OCI-LY7 (cell line): ENCODE measurements at regions not wholly inside any gene's neighbourhood (a gene's known extent, or its start where the extent isn't known, plus 50 kb on each side); places are given as distances from the start of the nearest gene placed in this dataset.

Experiments
- BruUV-seq: library from RNA; stranded (reverse); fragments of 400-500 nt; replicated peaks from 2 replicates; lab custom pipeline; 2021; lab: Mats Ljungman, UMichigan
- CTCF ChIA-PET: fragments of 300-600 bp; sonication (Branson Sonifier 250); formaldehyde crosslinking; loops from one replicate; lab custom pipeline; 2022; ENCODE audit warnings: antibody characterized with exemption; ENCODE audit not compliant: unreplicated experiment; lab: Charles Lee
- POLR2A ChIA-PET: fragments of 300-600 bp; sonication (Branson Sonifier 250); formaldehyde crosslinking; loops from one replicate; lab custom pipeline; 2022; ENCODE audit warnings: antibody characterized with exemption; lab: Charles Lee
- DNase-seq: peaks from one replicate; pipeline ENCODE4 v3.0.0-alpha.2; 2015; ENCODE audit warnings: low spot score
- H2AFZ ChIP-seq: fragments of 200-600 bp; sonication (generic), shearing (Covaris generic); 2 replicates; pipeline ENCODE4 v1.6.1; 2014; ENCODE audit warnings: mild to moderate bottlenecking, antibody characterized with exemption, low read length, moderate library complexity
- H3K27ac ChIP-seq: fragments of 200-600 bp; sonication (generic); 2 replicates; pipeline ENCODE4 v1.5.1; 2014; ENCODE audit warnings: mixed run types, low read depth, mild to moderate bottlenecking, moderate library complexity, low read length, inconsistent platforms; ENCODE audit not compliant: poor library complexity, severe bottlenecking
- H3K36me3 ChIP-seq: fragments of 200-600 bp; sonication (generic); 2 replicates; pipeline ENCODE4 v1.6.1; 2014; ENCODE audit warnings: mild to moderate bottlenecking, antibody characterized with exemption, low read length, moderate library complexity, mixed read lengths; ENCODE audit not compliant: insufficient read depth
- H3K4me1 ChIP-seq: fragments of 200-600 bp; sonication (generic); 2 replicates; pipeline ENCODE4 v1.5.1; 2014; ENCODE audit warnings: mild to moderate bottlenecking, low read length; ENCODE audit not compliant: insufficient read depth, poor library complexity, severe bottlenecking
- H3K4me2 ChIP-seq: fragments of 200-600 bp; sonication (generic); 2 replicates; pipeline ENCODE4 v1.6.1; 2014; ENCODE audit warnings: mild to moderate bottlenecking, low read length
- H3K4me3 ChIP-seq: fragments of 200-600 bp; sonication (generic); 2 replicates; pipeline ENCODE4 v1.5.1; 2014; ENCODE audit warnings: mild to moderate bottlenecking, low read depth, low read length; ENCODE audit not compliant: poor library complexity, severe bottlenecking
- H3K79me2 ChIP-seq: fragments of 200-600 bp; sonication (generic); 2 replicates; pipeline ENCODE4 v1.6.1; 2016; ENCODE audit warnings: low read depth, mild to moderate bottlenecking, low read length, moderate library complexity, mixed read lengths; ENCODE audit not compliant: insufficient read depth
- H3K9me2 ChIP-seq: fragments of 200-600 bp; sonication (generic); 2 replicates; pipeline ENCODE4 v1.6.1; 2016; ENCODE audit warnings: mild to moderate bottlenecking, low read length, mixed read lengths; ENCODE audit not compliant: insufficient read depth
- H3K9me3 ChIP-seq: fragments of 200-600 bp; sonication (generic); 2 replicates; pipeline ENCODE4 v1.6.1; 2014; ENCODE audit warnings: mild to moderate bottlenecking, mixed run types, low read length, mixed read lengths
- H4K20me1 ChIP-seq: fragments of 200-600 bp; sonication (generic); 2 replicates; pipeline ENCODE4 v1.6.1; 2014; ENCODE audit warnings: mild to moderate bottlenecking, antibody characterized with exemption, low read length, moderate library complexity, mixed read lengths; ENCODE audit not compliant: insufficient read depth
- EZH2phosphoT487 ChIP-seq: fragments of 200-600 bp; sonication (generic); IDR thresholded peaks from 2 replicates; pipeline ENCODE4 v1.6.1; 2018; ENCODE audit warnings: low read depth, borderline replicate concordance, mild to moderate bottlenecking, mixed run types, antibody characterized with exemption, low read length, moderate library complexity, mixed read lengths
- intact Hi-C: fragments of 100-400 bp; cut with micrococcal nuclease; formaldehyde crosslinking; loops from one replicate; pipeline ENCODE4 v1.10.0; 2022; ENCODE audit not compliant: unreplicated experiment
- TF ChIP-seq, protein P1 (sequence below): fragments of 200-600 bp; sonication (generic); conservative IDR thresholded peaks from 2 replicates; pipeline ENCODE4 v1.5.1; 2014; ENCODE audit warnings: mild to moderate bottlenecking, antibody characterized with exemption, low read length, moderate library complexity, mixed read lengths

DNA sequence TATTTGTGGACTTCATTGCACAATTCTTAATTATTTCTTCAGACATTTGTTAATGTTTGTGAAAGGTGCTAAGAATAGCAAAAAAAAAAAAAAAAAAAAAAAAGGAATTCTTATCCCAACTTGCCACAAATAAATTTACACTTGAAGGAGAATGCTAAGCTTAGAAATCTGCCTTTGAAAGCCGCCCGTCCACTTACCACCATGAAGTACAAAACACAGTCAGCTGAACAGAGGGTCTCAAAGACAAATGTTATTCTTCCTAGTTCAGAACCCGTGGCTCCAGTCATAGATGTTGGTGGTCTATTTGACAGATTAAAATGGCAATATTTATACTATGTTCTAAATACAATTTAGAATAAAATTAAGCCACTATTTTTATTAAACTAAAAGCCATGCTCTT, 141.2 kb downstream of the ELAPOR2 start:
- no peak for DNase-seq
- no peaks in the 10 kb centered on the region for H3K36me3 ChIP-seq
- H3K9me2 ChIP-seq, result no peaks in the 10 kb centered on the region
- H3K4me3 ChIP-seq, result no peak overlapping the region
- intact Hi-C loops, result loop anchor here (5.0 kb wide), 1 partner anchor 499 kb away; no protein-coding TSS in a partner anchor
- 0 out of 2 replicates have a peak, but pooled peaks cover 4% of the 10 kb centered on the region for H4K20me1 ChIP-seq
- H3K4me1 ChIP-seq, result no peaks in the 10 kb centered on the region
- TF ChIP-seq, protein P1, sequence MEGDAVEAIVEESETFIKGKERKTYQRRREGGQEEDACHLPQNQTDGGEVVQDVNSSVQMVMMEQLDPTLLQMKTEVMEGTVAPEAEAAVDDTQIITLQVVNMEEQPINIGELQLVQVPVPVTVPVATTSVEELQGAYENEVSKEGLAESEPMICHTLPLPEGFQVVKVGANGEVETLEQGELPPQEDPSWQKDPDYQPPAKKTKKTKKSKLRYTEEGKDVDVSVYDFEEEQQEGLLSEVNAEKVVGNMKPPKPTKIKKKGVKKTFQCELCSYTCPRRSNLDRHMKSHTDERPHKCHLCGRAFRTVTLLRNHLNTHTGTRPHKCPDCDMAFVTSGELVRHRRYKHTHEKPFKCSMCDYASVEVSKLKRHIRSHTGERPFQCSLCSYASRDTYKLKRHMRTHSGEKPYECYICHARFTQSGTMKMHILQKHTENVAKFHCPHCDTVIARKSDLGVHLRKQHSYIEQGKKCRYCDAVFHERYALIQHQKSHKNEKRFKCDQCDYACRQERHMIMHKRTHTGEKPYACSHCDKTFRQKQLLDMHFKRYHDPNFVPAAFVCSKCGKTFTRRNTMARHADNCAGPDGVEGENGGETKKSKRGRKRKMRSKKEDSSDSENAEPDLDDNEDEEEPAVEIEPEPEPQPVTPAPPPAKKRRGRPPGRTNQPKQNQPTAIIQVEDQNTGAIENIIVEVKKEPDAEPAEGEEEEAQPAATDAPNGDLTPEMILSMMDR, result no peak
- TF ChIP-seq EZH2phosphoT487, result no peak
- H3K27ac ChIP-seq, result no peak overlapping the region
- H3K9me3 ChIP-seq, result no peaks in the 10 kb centered on the region
- H2AFZ ChIP-seq, result no peak overlapping the region
- no peaks in the 10 kb centered on the region for H3K79me2 ChIP-seq
- no TSS peak for BruUV-seq
- POLR2A ChIA-PET, result interaction anchor here (0.6 to 1.3 kb wide), 8 partner anchors 13 to 703 kb away, joined by 3 to 7 read pairs (median 4); no protein-coding TSS in a partner anchor
- CTCF ChIA-PET, result interaction anchor here (1.1 kb wide), 1 partner anchor 9 kb away, joined by 3 read pairs; no protein-coding TSS in a partner anchor
- no peak overlapping the region for H3K4me2 ChIP-seq

DNA sequence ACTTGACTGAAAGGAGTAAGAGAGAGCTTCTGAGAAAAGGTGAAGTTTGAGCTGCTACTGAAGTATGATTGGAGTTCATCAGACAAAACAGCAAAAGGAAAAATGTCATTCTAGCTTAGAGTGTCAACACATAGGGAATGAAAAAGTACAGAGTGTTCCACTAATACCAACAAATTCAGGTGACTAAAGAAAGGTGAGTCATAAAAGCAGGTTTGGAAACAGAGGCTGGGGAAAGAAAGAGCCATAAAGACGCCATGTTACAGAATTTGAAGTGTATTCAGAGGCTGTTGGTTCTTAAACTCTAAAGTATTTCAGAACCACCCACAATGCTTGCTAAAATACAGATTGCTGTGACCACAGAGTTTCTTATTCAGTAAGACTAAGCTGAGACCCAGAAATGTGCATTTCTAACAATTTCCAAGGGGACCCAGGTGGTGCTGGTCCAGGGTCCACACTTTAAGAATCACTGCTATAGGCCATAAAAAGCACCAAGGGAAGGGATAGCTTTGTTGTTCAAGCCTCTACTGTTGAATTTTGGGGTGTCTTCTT, 143.1 kb downstream of the ELAPOR2 start:
- intact Hi-C loops, result loop anchor here (5.0 kb wide), 1 partner anchor 501 kb away; no protein-coding TSS in a partner anchor
- CTCF ChIA-PET, result no interaction called here
- no peak overlapping the region for H3K4me2 ChIP-seq
- H2AFZ ChIP-seq, result no peak overlapping the region
- H3K9me2 ChIP-seq, result no peaks in the 10 kb centered on the region
- BruUV-seq, result no TSS peak
- 0 out of 2 replicates have a peak, but pooled peaks cover 4% of the 10 kb centered on the region for H4K20me1 ChIP-seq
- no peaks in the 10 kb centered on the region for H3K36me3 ChIP-seq
- H3K79me2 ChIP-seq, result no peaks in the 10 kb centered on the region
- DNase-seq, result no peak
- H3K9me3 ChIP-seq, result no peaks in the 10 kb centered on the region
- TF ChIP-seq, protein P1, result no peak
- TF ChIP-seq EZH2phosphoT487, result no peak
- POLR2A ChIA-PET, result interaction anchor here (0.6 to 0.8 kb wide), 7 partner anchors 9 to 627 kb away, joined by 3 to 9 read pairs (median 3); no protein-coding TSS in a partner anchor
- no peak overlapping the region for H3K4me3 ChIP-seq
- H3K27ac ChIP-seq, result no peak overlapping the region
- no peaks in the 10 kb centered on the region for H3K4me1 ChIP-seq

DNA sequence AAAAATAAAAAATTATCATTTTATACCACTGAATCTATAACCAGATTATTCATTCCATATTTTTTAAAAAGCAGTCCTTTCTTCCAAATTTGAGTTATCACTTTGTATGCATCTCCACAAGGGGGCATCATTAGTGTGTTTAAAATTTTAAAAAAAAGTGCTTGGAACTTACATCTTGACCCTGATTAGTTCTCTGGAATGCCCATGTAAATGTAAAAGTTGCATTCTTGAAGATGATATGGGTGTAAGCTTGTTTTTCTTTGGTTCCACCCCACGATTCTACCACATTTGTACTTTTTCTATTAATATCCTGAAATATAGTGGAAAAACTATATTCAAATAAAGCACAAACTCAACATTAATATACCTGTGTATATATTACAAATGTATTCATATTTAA, 144.9 kb downstream of the ELAPOR2 start:
- Histone ChIP-seq H3K27ac (no peak overlapping the region), H3K9me2 (no peaks in the 10 kb centered on the region), H3K4me1 (no peaks in the 10 kb centered on the region), H3K4me3 (no peak overlapping the region), H3K36me3 (no peaks in the 10 kb centered on the region), H4K20me1 (0 out of 2 replicates have a peak, but pooled peaks cover 4% of the 10 kb centered on the region), H3K79me2 (no peaks in the 10 kb centered on the region), H2AFZ (no peak overlapping the region), H3K9me3 (no peaks in the 10 kb centered on the region), H3K4me2 (no peak overlapping the region)
- peak; percentile 37 for DNase-seq
- ChIA-PET CTCF (interaction anchor here (0.6 to 0.9 kb wide), 2 partner anchors 42 to 236 kb away, joined by 3 read pairs; no protein-coding TSS in a partner anchor), POLR2A (no interaction called here)
- intact Hi-C loops, result loop anchor here (5.0 kb wide), 1 partner anchor 323 kb away; no protein-coding TSS in a partner anchor
- TF ChIP-seq, protein P1, result peak; percentile 88
- TF ChIP-seq EZH2phosphoT487, result no peak
- BruUV-seq, result no TSS peak
